ENCODE measurements at regions not wholly inside any gene's neighbourhood (a gene's known extent, or its start where the extent isn't known, plus 50 kb on each side); places are given as distances from the start of the nearest gene placed in this dataset.

- H2AFZ ChIP-seq (replicated peaks; ENCODE audit: low read length, poor library complexity), result peak overlapping the region; percentile 12
- no peaks in the 10 kb centered on the region for H3K36me3 ChIP-seq (ENCODE audit: control insufficient read depth, insufficient read depth, low read length)
- peaks cover 11% of the 10 kb centered on the region for H3K4me1 ChIP-seq (ENCODE audit: control insufficient read depth, insufficient read depth, low read length)
- no peak overlapping the region for H2BK15ac ChIP-seq (ENCODE audit: low read depth, low read length)
- no peak for ATAC-seq (ENCODE audit: low read depth)
- H3K23ac ChIP-seq (ENCODE audit: low read depth, low read length), result no peak overlapping the region
- WGBS, 2 experiments (ENCODE audit: extremely low coverage in 2 of 2, insufficient read length in 1 of 2), result 80% methylated on average over 6 of the region's 11 CpGs; no CpG with 5 or more reads in 1 of the 2 experiments
- H2BK5ac ChIP-seq (ENCODE audit: low read depth, low read length, poor library complexity, severe bottlenecking), result no peak overlapping the region
- no peak overlapping the region for H3K9ac ChIP-seq (ENCODE audit: low read depth, low read length)
- no peak overlapping the region for H4K8ac ChIP-seq (ENCODE audit: low read depth in 2 of 2, low read length in 2 of 2)
- H4K5ac ChIP-seq (ENCODE audit: low read depth, low read length), result no peak overlapping the region
- no peak overlapping the region for H3K4ac ChIP-seq (ENCODE audit: low read depth, low read length)
- H3K56ac ChIP-seq (ENCODE audit: extremely low read depth, insufficient read depth, low read length), result no peak overlapping the region
- H2AK9ac ChIP-seq (replicated peaks; ENCODE audit: low read depth, low read length, poor library complexity), result peak overlapping the region; percentile 48
- DNase-seq, result peak; percentile 19
- no peaks in the 10 kb centered on the region for H3K27me3 ChIP-seq (ENCODE audit: control insufficient read depth, insufficient read depth, low read length)
- no peak overlapping the region for H3K27ac ChIP-seq (ENCODE audit: insufficient read depth, low read length)
- no peak overlapping the region for H2BK20ac ChIP-seq (ENCODE audit: low read depth, low read length)
- intact Hi-C loops (cut with micrococcal nuclease), result no loop called here
- H3K14ac ChIP-seq (replicated peaks; ENCODE audit: low read depth, low read length), result no peak overlapping the region
- H4K91ac ChIP-seq (ENCODE audit: insufficient read depth, low read depth, low read length), result no peak overlapping the region; the same call in 1 of the 2 replicates
- no peak overlapping the region for H3K4me3 ChIP-seq (ENCODE audit: insufficient read depth, low read depth, low read length)
- H3K9me1 ChIP-seq (ENCODE audit: insufficient read depth, low read length), result peaks cover 7% of the 10 kb centered on the region
- no peak overlapping the region; the same call in 1 of the 2 replicates for H2AK5ac ChIP-seq (ENCODE audit: low read depth, low read length)
- CTCF ChIA-PET, result no interaction called here
- peaks cover 5% of the 10 kb centered on the region for H3K9me3 ChIP-seq (ENCODE audit: control insufficient read depth, insufficient read depth, low read length)
- no TSS peak for BruUV-seq (replicated peaks)
- H2BK120ac ChIP-seq (ENCODE audit: low read depth, low read length), result no peak overlapping the region
- in situ Hi-C loops (cut with MboI; ENCODE audit: low sequenced_read_pairs), result loop anchor here (25.0 kb wide), 1 partner anchor 123 kb away; the partner anchor contains the start of gene SMAD6
- POLR2A ChIA-PET (ENCODE audit: unreplicated experiment), result no interaction called here
- H3K18ac ChIP-seq (ENCODE audit: low read depth, low read length), result no peak overlapping the region
- dilution Hi-C loops (cut with HindIII; ENCODE audit: low sequenced_read_pairs, unreplicated experiment), result no loop called here
- H3K79me1 ChIP-seq (ENCODE audit: low read depth in 1 of 2, low read length in 2 of 2), result peaks cover 0 to 4% of the 10 kb centered on the region in 2 experiments; a peak in 1 of 4 replicates
- no peak overlapping the region for H3K4me2 ChIP-seq (ENCODE audit: low read depth, low read length)
- no peaks in the 10 kb centered on the region for H4K20me1 ChIP-seq (ENCODE audit: insufficient read depth, low read length)
- TF ChIP-seq MAZ (IDR thresholded peaks at IDR 0.05; ENCODE audit: borderline replicate concordance, low read depth, low read length) (no peak), NFE2L2 (IDR thresholded peaks at IDR 0.05; ENCODE audit: low read depth, low read length) (no peak), BHLHE40 (IDR thresholded peaks at IDR 0.05; ENCODE audit: low read depth, low read length) (no peak), POLR2A (IDR thresholded peaks at IDR 0.05; ENCODE audit: low read depth, low read length) (no peak), CTCF (conservative IDR thresholded peaks at IDR 0.05; ENCODE audit: low read depth, low read length) (no peak), MAFK (IDR thresholded peaks at IDR 0.05; ENCODE audit: low read depth, low read length) (no peak), USF2 (IDR thresholded peaks at IDR 0.05; ENCODE audit: low read depth, low read length) (no peak), RFX5 (IDR thresholded peaks at IDR 0.05; ENCODE audit: low read depth, low read length) (no peak), ELK1 (IDR thresholded peaks at IDR 0.05; ENCODE audit: borderline replicate concordance, low read depth, low read length) (no peak), SMC3 (IDR thresholded peaks at IDR 0.05; ENCODE audit: low read depth, low read length) (no peak), FOS (IDR thresholded peaks at IDR 0.05; ENCODE audit: low read depth, low read length) (no peak), RAD21 (IDR thresholded peaks at IDR 0.05; ENCODE audit: low read length) (no peak), CHD1 (IDR thresholded peaks at IDR 0.05; ENCODE audit: low read depth, low read length) (no peak), RCOR1 (IDR thresholded peaks at IDR 0.05; ENCODE audit: insufficient replicate concordance, low read length) (no peak)
These were observed 133.1 kb downstream of the SMAD6 start for GRCh38 chr15:66834881-66835878.
